Gastrocnemius medialis (tissue), 4 donors: ENCODE measurements at regions not wholly inside any gene's neighbourhood (a gene's known extent, or its start where the extent isn't known, plus 50 kb on each side); places are given as distances from the start of the nearest gene placed in this dataset.

Source experiments
- POLR2A ChIP-seq, 2 donors: fragments of 450-650 bp; IDR thresholded peaks; one replicate each; pipeline ENCODE4 v1.6.1; 2017; ENCODE audit warnings: antibody characterized with exemption in 2 of 2, mild to moderate bottlenecking in 2 of 2, moderate library complexity in 2 of 2
- TF ChIP-seq, protein P1 (sequence below), 5 experiments: fragments of 450-650 bp in 3 of 5; fragments of 200-600 bp in 2 of 5; sonication (generic) in 2 of 5; IDR thresholded peaks in 4 of 5; conservative IDR thresholded peaks in 1 of 5; 1 replicate in 4 of 5; 2 replicates in 1 of 5; pipeline ENCODE4 v1.5.1; 2016 to 2019; ENCODE audit warnings: antibody characterized with exemption in 5 of 5, mild to moderate bottlenecking in 3 of 5, moderate library complexity in 3 of 5

DNA sequence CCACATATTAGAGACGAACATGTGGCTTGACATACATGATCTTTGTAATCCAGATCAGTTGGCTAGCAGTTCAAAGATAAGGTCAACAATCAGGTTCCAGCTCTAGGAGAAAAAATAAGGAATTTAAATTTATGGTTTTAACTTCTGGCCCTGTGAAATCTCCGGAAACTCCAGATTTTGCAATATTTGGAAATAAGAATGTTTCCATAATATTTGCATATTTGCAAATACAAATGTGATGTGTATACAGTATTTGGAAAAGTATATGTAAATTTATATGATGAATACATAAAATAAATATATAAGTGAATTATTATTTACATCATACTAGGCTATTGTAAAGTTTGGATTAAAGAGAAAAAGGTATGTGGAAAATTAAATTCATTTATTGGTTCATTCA lies 97.1 kb downstream of the KCNJ2 start:
- TF ChIP-seq, protein P1, sequence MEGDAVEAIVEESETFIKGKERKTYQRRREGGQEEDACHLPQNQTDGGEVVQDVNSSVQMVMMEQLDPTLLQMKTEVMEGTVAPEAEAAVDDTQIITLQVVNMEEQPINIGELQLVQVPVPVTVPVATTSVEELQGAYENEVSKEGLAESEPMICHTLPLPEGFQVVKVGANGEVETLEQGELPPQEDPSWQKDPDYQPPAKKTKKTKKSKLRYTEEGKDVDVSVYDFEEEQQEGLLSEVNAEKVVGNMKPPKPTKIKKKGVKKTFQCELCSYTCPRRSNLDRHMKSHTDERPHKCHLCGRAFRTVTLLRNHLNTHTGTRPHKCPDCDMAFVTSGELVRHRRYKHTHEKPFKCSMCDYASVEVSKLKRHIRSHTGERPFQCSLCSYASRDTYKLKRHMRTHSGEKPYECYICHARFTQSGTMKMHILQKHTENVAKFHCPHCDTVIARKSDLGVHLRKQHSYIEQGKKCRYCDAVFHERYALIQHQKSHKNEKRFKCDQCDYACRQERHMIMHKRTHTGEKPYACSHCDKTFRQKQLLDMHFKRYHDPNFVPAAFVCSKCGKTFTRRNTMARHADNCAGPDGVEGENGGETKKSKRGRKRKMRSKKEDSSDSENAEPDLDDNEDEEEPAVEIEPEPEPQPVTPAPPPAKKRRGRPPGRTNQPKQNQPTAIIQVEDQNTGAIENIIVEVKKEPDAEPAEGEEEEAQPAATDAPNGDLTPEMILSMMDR (IDR thresholded peaks at IDR 0.05 in 4 of 5, conservative IDR thresholded peaks at IDR 0.05 in 1 of 5), result no peak
- TF ChIP-seq POLR2A (IDR thresholded peaks at IDR 0.05), result no peak
